Parathyroid adenoma (tissue), 2 donors: ENCODE measurements at regions not wholly inside any gene's neighbourhood (a gene's known extent, or its start where the extent isn't known, plus 50 kb on each side); places are given as distances from the start of the nearest gene placed in this dataset.

Source experiments
- H2AFZ ChIP-seq: fragments of 300-600 bp; sonication (generic); one replicate; pipeline ENCODE4 v1.7.0; 2017; ENCODE audit warnings: antibody characterized with exemption, mild to moderate bottlenecking
- H3K27ac ChIP-seq: fragments of 300-600 bp; sonication (generic); one replicate; pipeline ENCODE4 v1.7.0; 2017
- H3K27me3 ChIP-seq: fragments of 300-600 bp; sonication (generic); one replicate; pipeline ENCODE4 v1.7.0; 2017; ENCODE audit warnings: low read length; ENCODE audit not compliant: control insufficient read depth, insufficient read depth
- H3K36me3 ChIP-seq: fragments of 300-600 bp; sonication (generic); one replicate; pipeline ENCODE4 v1.7.0; 2017; ENCODE audit warnings: low read length; ENCODE audit not compliant: control insufficient read depth, insufficient read depth
- H3K4me1 ChIP-seq: fragments of 300-600 bp; sonication (generic); one replicate; pipeline ENCODE4 v1.7.0; 2017; ENCODE audit warnings: control low read depth
- H3K4me2 ChIP-seq: fragments of 300-600 bp; sonication (generic); one replicate; pipeline ENCODE4 v1.7.0; 2017; ENCODE audit warnings: low read length
- H3K4me3 ChIP-seq: fragments of 300-600 bp; sonication (generic); one replicate; pipeline ENCODE4 v1.7.0; 2017; ENCODE audit warnings: low read depth, low read length
- H3K79me2 ChIP-seq: fragments of 300-600 bp; sonication (generic); one replicate; pipeline ENCODE4 v1.7.0; 2017; ENCODE audit warnings: control low read depth
- H3K9ac ChIP-seq: fragments of 300-600 bp; sonication (generic); one replicate; pipeline ENCODE4 v1.7.0; 2017; ENCODE audit warnings: mild to moderate bottlenecking
- H3K9me3 ChIP-seq: fragments of 300-600 bp; sonication (generic); one replicate; pipeline ENCODE4 v1.7.0; 2017; ENCODE audit warnings: low read length; ENCODE audit not compliant: control insufficient read depth
- CTCF ChIP-seq: fragments of 300-600 bp; sonication (generic); IDR thresholded peaks from one replicate; pipeline ENCODE4 v1.7.0; 2017; ENCODE audit warnings: antibody characterized with exemption, mild to moderate bottlenecking
- donor health status: primary hyperparathyroidism.

- no peaks in the 10 kb centered on the region for H3K36me3 ChIP-seq
- H3K9ac ChIP-seq, result no peak overlapping the region
- no peaks in the 10 kb centered on the region for H3K9me3 ChIP-seq
- no peak overlapping the region for H3K27ac ChIP-seq
- H3K79me2 ChIP-seq, result no peaks in the 10 kb centered on the region
- H2AFZ ChIP-seq, result no peak overlapping the region
- H3K4me1 ChIP-seq, result no peaks in the 10 kb centered on the region
- no peak overlapping the region for H3K4me3 ChIP-seq
- no peak for TF ChIP-seq CTCF
- H3K4me2 ChIP-seq, result no peak overlapping the region
- H3K27me3 ChIP-seq, result no peaks in the 10 kb centered on the region
Observed at GRCh38 chr6:37554480-37554819, 54.8 kb upstream of the CCDC167 start.

GRCh38 chr6:37552267-37552666, 52.6 kb upstream of the CCDC167 start:
- no peaks in the 10 kb centered on the region for H3K4me1 ChIP-seq
- no peak overlapping the region for H3K4me2 ChIP-seq
- TF ChIP-seq CTCF, result no peak
- H3K79me2 ChIP-seq, result no peaks in the 10 kb centered on the region
- no peak overlapping the region for H3K4me3 ChIP-seq
- H3K27me3 ChIP-seq, result no peaks in the 10 kb centered on the region
- H3K9ac ChIP-seq, result no peak overlapping the region
- H2AFZ ChIP-seq, result no peak overlapping the region
- no peaks in the 10 kb centered on the region for H3K9me3 ChIP-seq
- H3K27ac ChIP-seq, result no peak overlapping the region
- no peaks in the 10 kb centered on the region for H3K36me3 ChIP-seq

GRCh38 chr6:37551867-37552266, 52.2 kb upstream of the CCDC167 start:
- Histone ChIP-seq H3K9me3 (no peaks in the 10 kb centered on the region), H3K79me2 (no peaks in the 10 kb centered on the region)
- no peak for TF ChIP-seq CTCF

GRCh38 chr6:37551446-37551845, 51.8 kb upstream of the CCDC167 start:
- no peak overlapping the region for H2AFZ ChIP-seq
- no peaks in the 10 kb centered on the region for H3K9me3 ChIP-seq
- H3K4me2 ChIP-seq, result no peak overlapping the region
- H3K9ac ChIP-seq, result no peak overlapping the region
- no peak overlapping the region for H3K4me3 ChIP-seq
- TF ChIP-seq CTCF, result no peak
- no peaks in the 10 kb centered on the region for H3K27me3 ChIP-seq
- H3K4me1 ChIP-seq, result no peaks in the 10 kb centered on the region
- no peaks in the 10 kb centered on the region for H3K79me2 ChIP-seq
- no peak overlapping the region for H3K27ac ChIP-seq
- H3K36me3 ChIP-seq, result no peaks in the 10 kb centered on the region

More at GRCh38 chr6:37551867-37552266, 52.2 kb upstream of the CCDC167 start:
- H3K4me3 ChIP-seq, result no peak overlapping the region
- H3K4me1 ChIP-seq, result no peaks in the 10 kb centered on the region
- no peaks in the 10 kb centered on the region for H3K36me3 ChIP-seq
- no peak overlapping the region for H3K27ac ChIP-seq
- H3K4me2 ChIP-seq, result no peak overlapping the region
- no peak overlapping the region for H3K9ac ChIP-seq
- no peak overlapping the region for H2AFZ ChIP-seq
- no peaks in the 10 kb centered on the region for H3K27me3 ChIP-seq

- no peaks in the 10 kb centered on the region for H3K79me2 ChIP-seq
- no peaks in the 10 kb centered on the region for H3K27me3 ChIP-seq
- no peak overlapping the region for H3K9ac ChIP-seq
- no peaks in the 10 kb centered on the region for H3K9me3 ChIP-seq
- H3K4me2 ChIP-seq, result no peak overlapping the region
- no peaks in the 10 kb centered on the region for H3K36me3 ChIP-seq
- no peak overlapping the region for H3K27ac ChIP-seq
- H3K4me3 ChIP-seq, result no peak overlapping the region
- H3K4me1 ChIP-seq, result no peaks in the 10 kb centered on the region
- TF ChIP-seq CTCF, result no peak
- H2AFZ ChIP-seq, result no peak overlapping the region
Observed at GRCh38 chr6:37551002-37551401, 51.3 kb upstream of the CCDC167 start.
